GM13976 (cell line): ENCODE measurements at regions not wholly inside any gene's neighbourhood (a gene's known extent, or its start where the extent isn't known, plus 50 kb on each side); places are given as distances from the start of the nearest gene placed in this dataset.
A peak's percentile ranks its signal among the peaks of the same experiment; 100 is the strongest.
"Not testable (repeated sequence)": the region's sequence is repeated elsewhere in the genome, so short reads cannot be mapped to it uniquely, and the experiment has no call there.

Experiments used
- DNase-seq: peaks from one replicate; pipeline ENCODE4 v3.0.0; 2012; ENCODE audit warnings: low spot score
- in situ Hi-C: fragments of 300-500 bp; cut with MboI; formaldehyde crosslinking; loops from one replicate; pipeline ENCODE4 v1.12.0; 2022; ENCODE audit warnings: low sequenced_read_pairs, mixed read lengths, inconsistent platforms; ENCODE audit not compliant: unreplicated experiment
- TF ChIP-seq, protein P1 (sequence below): IDR thresholded peaks from 2 replicates; pipeline ENCODE4 v1.5.1; 2012; ENCODE audit warnings: borderline replicate concordance, mild to moderate bottlenecking; ENCODE audit not compliant: insufficient read depth; ENCODE audit errors: extremely low read depth, missing control alignments, control extremely low read depth

DNA sequence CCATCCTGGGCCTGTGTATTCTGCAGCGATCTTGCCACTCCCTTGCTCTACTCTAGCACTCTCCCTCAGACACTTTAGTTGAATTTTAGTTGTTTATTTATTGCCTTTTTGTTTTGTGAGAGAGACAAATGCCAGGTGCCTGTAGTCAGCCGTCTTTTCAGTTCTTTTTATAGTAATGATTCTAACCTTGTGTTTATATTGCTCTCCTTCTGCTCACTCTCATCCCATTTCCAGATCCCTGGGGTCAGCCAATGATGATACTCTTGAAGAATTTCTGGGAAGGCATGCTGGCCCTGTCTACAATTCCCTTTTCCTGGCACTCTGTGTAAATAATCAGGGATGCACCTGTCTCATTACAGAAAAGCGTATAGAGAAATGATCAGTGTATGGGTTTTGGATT is 334.1 kb upstream of the MIS18BP1 start:
- TF ChIP-seq, protein P1, sequence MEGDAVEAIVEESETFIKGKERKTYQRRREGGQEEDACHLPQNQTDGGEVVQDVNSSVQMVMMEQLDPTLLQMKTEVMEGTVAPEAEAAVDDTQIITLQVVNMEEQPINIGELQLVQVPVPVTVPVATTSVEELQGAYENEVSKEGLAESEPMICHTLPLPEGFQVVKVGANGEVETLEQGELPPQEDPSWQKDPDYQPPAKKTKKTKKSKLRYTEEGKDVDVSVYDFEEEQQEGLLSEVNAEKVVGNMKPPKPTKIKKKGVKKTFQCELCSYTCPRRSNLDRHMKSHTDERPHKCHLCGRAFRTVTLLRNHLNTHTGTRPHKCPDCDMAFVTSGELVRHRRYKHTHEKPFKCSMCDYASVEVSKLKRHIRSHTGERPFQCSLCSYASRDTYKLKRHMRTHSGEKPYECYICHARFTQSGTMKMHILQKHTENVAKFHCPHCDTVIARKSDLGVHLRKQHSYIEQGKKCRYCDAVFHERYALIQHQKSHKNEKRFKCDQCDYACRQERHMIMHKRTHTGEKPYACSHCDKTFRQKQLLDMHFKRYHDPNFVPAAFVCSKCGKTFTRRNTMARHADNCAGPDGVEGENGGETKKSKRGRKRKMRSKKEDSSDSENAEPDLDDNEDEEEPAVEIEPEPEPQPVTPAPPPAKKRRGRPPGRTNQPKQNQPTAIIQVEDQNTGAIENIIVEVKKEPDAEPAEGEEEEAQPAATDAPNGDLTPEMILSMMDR: no peak

DNA sequence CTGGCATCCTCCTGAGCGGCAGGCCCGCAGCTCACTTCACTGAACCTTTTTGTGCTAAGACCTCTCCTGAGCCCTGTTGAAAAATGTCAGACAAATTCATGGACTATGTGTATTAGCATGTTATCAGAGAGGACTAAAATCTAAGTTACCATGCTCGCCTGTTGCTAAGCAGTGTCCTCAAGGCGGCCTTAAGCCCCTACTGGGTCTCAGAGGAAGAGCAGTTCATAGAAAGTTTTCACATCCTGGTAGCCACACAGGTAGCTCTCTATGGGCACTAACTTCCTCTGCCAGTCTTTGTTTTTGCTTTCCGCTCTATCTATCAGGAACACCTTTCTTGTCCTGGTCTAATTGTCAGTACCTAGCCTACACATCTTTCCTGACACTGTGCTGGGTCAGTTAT is 306.6 kb upstream of the MIS18BP1 start:
- DNase-seq: no peak
- TF ChIP-seq, protein P1: no peak
- in situ Hi-C loops: no loop called here

More for the DNA sequence above, 334.1 kb upstream of the MIS18BP1 start:
- no peak for DNase-seq
- in situ Hi-C loops: no loop called here

DNA sequence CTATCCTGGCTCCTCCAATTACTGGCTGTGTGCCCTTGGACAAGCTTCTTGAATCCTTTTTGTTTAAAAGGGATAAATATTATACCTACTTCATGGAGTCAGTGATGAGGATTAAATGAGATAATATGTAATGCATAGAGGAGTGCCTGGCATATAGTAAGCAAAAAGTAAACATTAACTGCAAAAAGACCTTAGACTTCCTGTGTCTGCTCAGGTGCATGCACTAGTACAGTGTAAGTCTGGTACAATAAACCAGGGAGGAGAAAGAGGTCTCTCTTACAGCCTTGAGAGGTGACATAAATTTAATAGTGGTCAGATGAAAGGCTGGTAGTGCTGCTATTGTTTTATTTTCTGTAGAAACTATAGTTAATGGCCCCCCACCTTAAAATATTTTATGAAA is 305.2 kb upstream of the MIS18BP1 start:
- in situ Hi-C loops: no loop called here
- TF ChIP-seq, protein P1: no peak
- no peak for DNase-seq

DNA sequence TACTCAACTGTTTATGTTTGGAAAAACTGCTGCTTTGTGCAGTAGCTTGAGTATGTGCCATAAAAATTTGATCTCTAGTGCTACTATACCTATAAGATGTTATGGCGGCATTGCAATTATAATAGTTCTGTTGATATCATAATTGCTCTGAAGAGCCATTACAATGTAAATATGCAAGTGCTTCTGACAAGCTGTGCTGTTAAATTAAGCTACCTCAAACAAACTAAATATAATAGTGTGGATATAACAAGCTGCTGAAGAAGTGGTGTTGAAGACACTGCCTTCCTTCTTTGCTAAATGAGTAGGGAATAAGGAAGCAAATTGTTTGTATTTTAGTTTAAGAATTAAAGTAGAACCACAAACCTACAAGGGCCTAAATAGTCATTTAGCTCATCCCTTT is 301.0 kb upstream of the MIS18BP1 start:
- TF ChIP-seq, protein P1: no peak
- in situ Hi-C loops: no loop called here
- DNase-seq: no peak

DNA sequence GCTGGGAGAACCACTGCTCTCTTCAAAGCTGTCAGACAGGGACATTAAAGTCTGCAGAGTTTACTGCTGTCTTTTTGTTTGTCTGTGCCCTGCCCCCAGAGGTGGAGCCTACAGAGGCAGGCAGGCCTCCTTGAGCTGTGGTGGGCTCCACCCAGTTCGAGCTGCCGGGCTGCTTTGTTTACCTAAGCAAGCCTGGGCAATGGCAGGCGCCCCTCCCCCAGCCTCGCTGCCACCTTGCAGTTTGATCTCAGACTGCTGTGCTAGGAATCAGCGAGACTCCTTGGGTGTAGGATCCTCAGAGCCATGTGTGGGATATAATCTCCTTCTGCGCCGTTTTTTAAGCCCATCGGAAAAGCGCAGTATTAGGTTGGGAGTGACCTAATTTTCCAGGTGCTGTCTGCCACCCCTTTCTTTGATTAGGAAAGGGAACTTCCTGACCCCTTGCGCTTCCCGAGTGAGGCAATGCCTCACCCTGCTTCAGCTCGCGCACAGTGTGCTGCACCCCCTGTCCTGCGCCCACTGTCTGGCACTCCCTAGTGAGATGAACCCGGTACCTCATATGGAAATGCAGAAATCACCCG is 298.3 kb upstream of the MIS18BP1 start:
- in situ Hi-C loops, DNase-seq: not testable (repeated sequence)

DNA sequence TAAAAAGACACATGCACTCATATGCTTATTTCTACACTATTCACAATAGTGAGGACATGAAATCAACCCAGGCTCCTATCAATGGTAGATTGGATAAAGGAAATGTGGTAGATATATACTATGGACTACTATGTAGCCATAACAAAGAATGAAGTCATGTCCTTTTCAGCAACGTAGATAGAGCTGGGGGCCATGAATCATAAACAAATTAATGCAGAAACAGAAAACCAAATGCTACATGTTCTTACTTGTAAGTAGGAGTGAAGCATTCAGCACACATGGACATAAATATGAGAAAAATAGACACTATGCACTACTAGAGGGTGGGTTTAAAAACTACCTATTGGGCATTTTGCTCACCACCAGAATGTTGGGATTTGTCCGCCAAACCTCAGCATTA is 278.0 kb upstream of the MIS18BP1 start:
- no peak for DNase-seq
- in situ Hi-C loops: no loop called here
- TF ChIP-seq, protein P1: no peak

DNA sequence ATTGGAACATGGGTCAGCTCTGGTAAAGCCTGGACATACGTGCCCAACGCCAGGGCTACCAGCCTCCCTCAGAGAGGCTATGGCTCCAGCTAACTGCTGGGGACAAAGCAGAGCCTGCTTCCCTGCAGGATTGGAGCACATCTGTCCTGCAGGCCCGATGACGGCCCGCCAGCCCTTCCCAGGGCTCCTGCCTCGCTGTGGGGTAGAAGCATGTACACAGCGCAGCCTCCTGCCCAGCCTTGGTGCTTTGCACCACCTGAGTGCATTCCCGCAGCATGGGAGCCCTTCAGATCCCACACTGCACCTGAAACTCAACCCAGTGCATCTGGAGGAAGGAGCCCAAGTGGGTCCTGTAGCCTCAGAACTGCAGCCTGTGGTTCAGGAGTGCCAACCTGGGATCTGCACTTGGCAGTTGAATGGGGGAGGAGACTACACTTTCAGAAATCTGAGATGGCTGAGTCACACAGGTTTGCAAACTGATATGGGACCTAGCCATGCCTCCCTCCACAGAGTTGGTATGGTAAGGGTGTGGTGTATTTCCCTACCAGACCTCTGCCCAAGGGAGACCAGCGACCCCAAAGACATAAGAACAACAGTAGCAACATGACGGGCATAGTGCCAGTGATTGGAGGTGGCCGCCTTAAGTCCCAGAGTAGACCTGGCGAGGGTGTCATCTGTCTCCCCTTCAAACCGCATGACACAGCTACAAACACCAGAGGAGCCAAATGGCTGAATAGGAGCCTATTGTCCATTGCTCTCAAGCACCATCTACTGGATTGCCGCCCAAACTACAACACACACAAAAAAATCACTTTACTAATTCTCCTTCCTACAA is 273.9 kb upstream of the MIS18BP1 start:
- peak; percentile 50 for DNase-seq
- in situ Hi-C loops: no loop called here

More for the DNA sequence above, 273.9 kb upstream of the MIS18BP1 start:
- TF ChIP-seq, protein P1: peak; percentile 34
